ENCODE measurements at regions not wholly inside any gene's neighbourhood (a gene's known extent, or its start where the extent isn't known, plus 50 kb on each side); places are given as distances from the start of the nearest gene placed in this dataset.

GRCh38 chr20:12354725-12355124 lies 437.0 kb downstream of the BTBD3 start:
- no peak for TF ChIP-seq EZH2 (IDR thresholded peaks at IDR 0.05; ENCODE audit: borderline replicate concordance, low read length)
- TF ChIP-seq, protein P1, sequence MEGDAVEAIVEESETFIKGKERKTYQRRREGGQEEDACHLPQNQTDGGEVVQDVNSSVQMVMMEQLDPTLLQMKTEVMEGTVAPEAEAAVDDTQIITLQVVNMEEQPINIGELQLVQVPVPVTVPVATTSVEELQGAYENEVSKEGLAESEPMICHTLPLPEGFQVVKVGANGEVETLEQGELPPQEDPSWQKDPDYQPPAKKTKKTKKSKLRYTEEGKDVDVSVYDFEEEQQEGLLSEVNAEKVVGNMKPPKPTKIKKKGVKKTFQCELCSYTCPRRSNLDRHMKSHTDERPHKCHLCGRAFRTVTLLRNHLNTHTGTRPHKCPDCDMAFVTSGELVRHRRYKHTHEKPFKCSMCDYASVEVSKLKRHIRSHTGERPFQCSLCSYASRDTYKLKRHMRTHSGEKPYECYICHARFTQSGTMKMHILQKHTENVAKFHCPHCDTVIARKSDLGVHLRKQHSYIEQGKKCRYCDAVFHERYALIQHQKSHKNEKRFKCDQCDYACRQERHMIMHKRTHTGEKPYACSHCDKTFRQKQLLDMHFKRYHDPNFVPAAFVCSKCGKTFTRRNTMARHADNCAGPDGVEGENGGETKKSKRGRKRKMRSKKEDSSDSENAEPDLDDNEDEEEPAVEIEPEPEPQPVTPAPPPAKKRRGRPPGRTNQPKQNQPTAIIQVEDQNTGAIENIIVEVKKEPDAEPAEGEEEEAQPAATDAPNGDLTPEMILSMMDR (IDR thresholded peaks at IDR 0.05; ENCODE audit: low read length), result no peak
- no peak overlapping the region for H3K9ac ChIP-seq (ENCODE audit: low read length)
- no peak overlapping the region for H3K4me2 ChIP-seq (ENCODE audit: low read length)
- H3K36me3 ChIP-seq (ENCODE audit: insufficient read depth, low read length), result no peaks in the 10 kb centered on the region
- no peak overlapping the region for H2AFZ ChIP-seq (ENCODE audit: low read length)
- H3K4me1 ChIP-seq (ENCODE audit: insufficient read depth, low read length, severe bottlenecking), result no peaks in the 10 kb centered on the region
- no peak overlapping the region for H3K27ac ChIP-seq (ENCODE audit: low read depth, low read length, poor library complexity, severe bottlenecking)
- H3K79me2 ChIP-seq (ENCODE audit: insufficient read depth, low read length), result no peaks in the 10 kb centered on the region
- no peak overlapping the region for H3K4me3 ChIP-seq (ENCODE audit: low read depth, low read length, poor library complexity, severe bottlenecking)
- H4K20me1 ChIP-seq (ENCODE audit: insufficient read depth, low read length), result no peaks in the 10 kb centered on the region
- H3K27me3 ChIP-seq (ENCODE audit: insufficient read depth, low read length), result no peaks in the 10 kb centered on the region
- no peaks in the 10 kb centered on the region for H3K9me2 ChIP-seq (ENCODE audit: low read depth, low read length)
- no peaks in the 10 kb centered on the region for H3F3A ChIP-seq (ENCODE audit: insufficient read depth, low read length)
- H3K9me3 ChIP-seq (ENCODE audit: low read length), result no peaks in the 10 kb centered on the region

DNA sequence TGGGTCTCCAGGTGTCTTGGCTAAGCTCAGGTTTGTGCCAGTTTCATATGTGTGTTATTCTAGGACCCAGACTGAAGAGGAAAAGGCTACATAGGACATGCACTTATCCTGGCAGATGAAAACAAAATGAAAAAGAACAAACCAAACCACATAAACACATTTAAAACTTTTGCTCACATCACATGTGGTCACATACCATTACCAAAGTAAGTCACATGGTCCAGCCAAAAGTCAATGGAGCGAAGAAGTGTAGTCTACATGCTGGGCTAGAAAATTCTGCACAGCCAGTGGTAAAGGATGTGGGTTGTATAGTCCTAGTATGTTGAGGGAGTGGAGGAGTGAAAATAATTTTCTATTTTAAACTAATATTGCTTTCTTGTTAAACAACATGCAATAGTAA lies 437.5 kb downstream of the BTBD3 start:
- H3K4me2 ChIP-seq (ENCODE audit: low read length), result no peak overlapping the region
- no peak overlapping the region for H3K9ac ChIP-seq (ENCODE audit: low read length)
- no peaks in the 10 kb centered on the region for H3K27me3 ChIP-seq (ENCODE audit: insufficient read depth, low read length)
- H4K20me1 ChIP-seq (ENCODE audit: insufficient read depth, low read length), result no peaks in the 10 kb centered on the region
- H3K4me1 ChIP-seq (ENCODE audit: insufficient read depth, low read length, severe bottlenecking), result no peaks in the 10 kb centered on the region
- no peaks in the 10 kb centered on the region for H3K9me2 ChIP-seq (ENCODE audit: low read depth, low read length)
- H3K4me3 ChIP-seq (ENCODE audit: low read depth, low read length, poor library complexity, severe bottlenecking), result no peak overlapping the region
- H3F3A ChIP-seq (ENCODE audit: insufficient read depth, low read length), result no peaks in the 10 kb centered on the region
- TF ChIP-seq EZH2 (IDR thresholded peaks at IDR 0.05; ENCODE audit: borderline replicate concordance, low read length), result no peak
- TF ChIP-seq, protein P1 (IDR thresholded peaks at IDR 0.05; ENCODE audit: low read length), result no peak
- no peaks in the 10 kb centered on the region for H3K9me3 ChIP-seq (ENCODE audit: low read length)
- no peaks in the 10 kb centered on the region for H3K36me3 ChIP-seq (ENCODE audit: insufficient read depth, low read length)
- H2AFZ ChIP-seq (ENCODE audit: low read length), result no peak overlapping the region
- no peak overlapping the region for H3K27ac ChIP-seq (ENCODE audit: low read depth, low read length, poor library complexity, severe bottlenecking)
- H3K79me2 ChIP-seq (ENCODE audit: insufficient read depth, low read length), result no peaks in the 10 kb centered on the region

DNA sequence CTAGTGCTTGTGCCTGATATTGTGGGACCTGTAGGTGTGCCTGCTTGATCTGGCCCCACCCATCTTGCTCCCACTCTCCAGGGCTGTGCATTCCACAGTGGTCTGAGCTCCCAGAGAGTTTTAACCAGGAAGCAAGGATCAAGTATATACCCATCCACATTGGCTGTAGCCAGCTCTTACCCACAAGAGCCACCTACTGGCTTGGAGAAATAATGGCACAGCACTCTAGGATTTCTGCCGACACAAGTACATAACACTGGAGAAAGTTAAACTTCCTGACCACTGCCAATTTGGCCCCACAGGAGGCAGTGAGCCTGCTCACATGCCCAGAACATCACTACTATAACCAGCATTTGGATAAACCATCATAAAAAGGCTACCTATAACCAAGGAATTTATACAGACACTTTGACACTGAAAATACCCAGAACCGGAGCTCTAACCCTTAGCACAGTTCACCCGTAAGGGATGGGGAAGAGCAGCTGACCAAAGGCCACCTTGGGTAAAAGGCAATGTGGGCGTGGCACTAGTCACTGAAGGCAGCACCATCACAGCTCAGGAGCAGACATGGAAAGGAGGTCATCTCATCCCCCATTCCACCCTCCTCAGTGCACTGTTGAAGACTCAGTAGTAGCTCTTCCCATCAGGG lies 440.4 kb downstream of the BTBD3 start:
- no peak overlapping the region for H3K27ac ChIP-seq (ENCODE audit: low read depth, low read length, poor library complexity, severe bottlenecking)
- H3K27me3 ChIP-seq (ENCODE audit: insufficient read depth, low read length), result no peaks in the 10 kb centered on the region
- no peak overlapping the region for H3K9ac ChIP-seq (ENCODE audit: low read length)
- H3K4me2 ChIP-seq (ENCODE audit: low read length), result no peak overlapping the region
- no peak overlapping the region for H3K4me3 ChIP-seq (ENCODE audit: low read depth, low read length, poor library complexity, severe bottlenecking)
- TF ChIP-seq, protein P1 (IDR thresholded peaks at IDR 0.05; ENCODE audit: low read length), result peak; percentile 16; the same call in 1 of the 2 replicates
- TF ChIP-seq EZH2 (IDR thresholded peaks at IDR 0.05; ENCODE audit: borderline replicate concordance, low read length), result no peak
- H3K4me1 ChIP-seq (ENCODE audit: insufficient read depth, low read length, severe bottlenecking), result no peaks in the 10 kb centered on the region
- no peaks in the 10 kb centered on the region for H3K9me3 ChIP-seq (ENCODE audit: low read length)
- H4K20me1 ChIP-seq (ENCODE audit: insufficient read depth, low read length), result no peaks in the 10 kb centered on the region
- H3K9me2 ChIP-seq (ENCODE audit: low read depth, low read length), result no peaks in the 10 kb centered on the region
- H3K36me3 ChIP-seq (ENCODE audit: insufficient read depth, low read length), result no peaks in the 10 kb centered on the region
- H2AFZ ChIP-seq (ENCODE audit: low read length), result no peak overlapping the region
- no peaks in the 10 kb centered on the region for H3K79me2 ChIP-seq (ENCODE audit: insufficient read depth, low read length)
- H3F3A ChIP-seq (ENCODE audit: insufficient read depth, low read length), result no peaks in the 10 kb centered on the region
